Activated T-helper 17 cell treated with anti-CD3 and anti-CD28 coated beads, Interleukin-2, amount 50 U/mL, for 72 hours (primary cell): ENCODE measurements at regions not wholly inside any gene's neighbourhood (a gene's known extent, or its start where the extent isn't known, plus 50 kb on each side); places are given as distances from the start of the nearest gene placed in this dataset.

Experiments used
- ATAC-seq: fragments of 150-1000 bp; cut with Tn5 transposase; replicated peaks from 2 replicates; pipeline ENCODE4 v1.10.0; 2021; ENCODE audit warnings: mild to moderate bottlenecking, moderate library complexity
- H3K27ac Mint-ChIP-seq: one replicate; pipeline ENCODE4 v1.8.0; 2022; ENCODE audit warnings: mixed read lengths
- H3K27me3 Mint-ChIP-seq: one replicate; pipeline ENCODE4 v1.8.0; 2022; ENCODE audit warnings: mixed read lengths
- H3K36me3 Mint-ChIP-seq: one replicate; pipeline ENCODE4 v1.8.0; 2022; ENCODE audit warnings: low read depth, mild to moderate bottlenecking, mixed read lengths
- H3K4me1 Mint-ChIP-seq: one replicate; pipeline ENCODE4 v1.8.0; 2022; ENCODE audit warnings: mixed read lengths
- H3K4me3 Mint-ChIP-seq: one replicate; pipeline ENCODE4 v1.8.0; 2022; ENCODE audit warnings: mild to moderate bottlenecking, mixed read lengths
- H3K9me3 Mint-ChIP-seq: one replicate; pipeline ENCODE4 v1.8.0; 2022; ENCODE audit warnings: mixed read lengths

DNA sequence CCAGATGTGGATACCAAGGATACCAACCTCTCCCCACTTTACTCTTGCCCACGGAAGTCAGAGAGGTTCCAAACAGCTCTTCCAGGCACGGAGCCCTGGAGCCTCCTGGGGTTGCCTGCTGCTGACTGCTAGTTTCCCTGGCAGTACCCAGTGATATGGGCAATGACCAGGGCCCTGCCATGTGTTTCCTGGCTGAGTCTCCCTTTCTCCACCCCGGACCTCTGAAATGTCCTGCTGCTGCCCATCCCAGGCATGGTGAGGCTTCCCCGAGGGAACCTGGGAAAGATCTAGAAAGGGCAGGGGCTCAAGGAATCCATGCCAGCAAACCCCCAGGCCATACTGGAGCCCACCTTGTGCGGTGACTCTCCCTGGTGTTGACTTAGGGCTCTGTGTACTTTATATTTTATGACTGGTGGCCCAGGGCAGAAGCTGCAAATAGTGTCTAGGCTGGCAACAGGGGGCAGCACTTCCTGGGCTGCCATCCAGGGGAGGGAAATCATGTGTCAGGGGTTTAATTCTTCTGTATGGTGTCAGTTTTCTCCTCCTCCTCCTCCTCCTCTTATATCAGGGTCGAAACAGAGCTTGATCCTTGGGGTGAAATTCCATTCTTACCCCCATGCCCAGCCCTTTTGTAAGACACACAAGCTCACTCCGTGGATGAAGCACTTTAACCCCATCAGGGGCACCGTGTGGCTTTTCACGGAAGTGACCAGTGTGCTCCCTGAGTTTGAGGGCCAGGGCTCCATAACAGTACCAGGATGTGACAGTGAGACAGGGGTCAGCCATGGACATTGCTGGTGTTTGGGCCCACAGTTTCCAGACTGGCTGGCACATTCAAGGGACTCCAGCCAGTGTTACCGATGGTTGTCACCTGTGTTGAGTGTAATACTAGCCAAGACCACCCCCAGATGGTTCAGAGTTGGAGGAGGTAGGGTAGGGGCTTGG, 62.4 kb upstream of the GDF10 start:
- peaks cover 4% of the 10 kb centered on the region for H3K9me3 Mint-ChIP-seq
- H3K36me3 Mint-ChIP-seq: no peaks in the 10 kb centered on the region
- H3K27ac Mint-ChIP-seq: no peak overlapping the region
- H3K4me3 Mint-ChIP-seq: no peak overlapping the region
- no peak for ATAC-seq
- no peaks in the 10 kb centered on the region for H3K27me3 Mint-ChIP-seq
- no peaks in the 10 kb centered on the region for H3K4me1 Mint-ChIP-seq

DNA sequence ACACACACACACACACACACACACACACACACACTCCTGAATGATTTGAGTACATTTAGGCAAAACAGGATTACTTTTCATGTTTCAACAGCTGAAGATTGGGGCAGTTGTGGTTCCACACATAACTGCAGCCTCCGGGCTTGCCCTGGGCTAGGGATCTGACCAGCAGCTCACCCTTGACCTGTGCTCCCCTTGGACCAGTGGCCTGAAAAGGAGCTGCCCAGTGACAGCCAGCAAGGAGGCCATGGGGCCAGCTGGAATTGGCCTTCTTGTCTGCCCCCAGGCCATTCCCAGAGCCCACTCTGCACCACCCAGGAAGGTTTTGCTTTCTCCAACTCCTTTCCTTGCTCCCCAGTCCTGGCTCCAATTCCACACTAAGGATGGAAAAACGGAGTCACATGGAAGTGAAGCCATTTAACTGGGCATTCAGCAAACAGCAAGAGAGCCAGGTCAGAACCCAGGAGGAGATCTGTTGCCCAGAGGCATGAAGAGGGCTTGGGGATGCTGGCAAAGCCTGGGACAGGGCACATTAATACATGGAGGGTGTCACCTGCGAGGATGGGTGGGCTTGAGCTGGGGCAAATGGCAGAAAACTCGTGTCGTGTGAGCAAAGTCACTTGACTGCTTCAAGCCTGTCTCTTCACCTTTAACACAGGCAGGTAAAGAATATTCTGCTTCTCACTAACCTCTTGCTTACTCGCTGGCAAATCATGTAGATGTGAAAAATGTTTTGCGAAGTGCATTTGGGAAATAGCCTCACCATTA, 61.5 kb upstream of the GDF10 start:
- Mint-ChIP-seq H3K9me3 (peaks cover 4% of the 10 kb centered on the region), H3K27ac (no peak overlapping the region), H3K4me1 (no peaks in the 10 kb centered on the region), H3K4me3 (no peak overlapping the region), H3K27me3 (no peaks in the 10 kb centered on the region), H3K36me3 (no peaks in the 10 kb centered on the region)
- ATAC-seq: no peak

GRCh38 chr10:47239211-47239610, 60.8 kb upstream of the GDF10 start:
- no peak for ATAC-seq
- Mint-ChIP-seq H3K36me3 (no peaks in the 10 kb centered on the region), H3K27ac (no peak overlapping the region), H3K9me3 (peaks cover 4% of the 10 kb centered on the region), H3K4me3 (no peak overlapping the region), H3K27me3 (no peaks in the 10 kb centered on the region), H3K4me1 (no peaks in the 10 kb centered on the region)

DNA sequence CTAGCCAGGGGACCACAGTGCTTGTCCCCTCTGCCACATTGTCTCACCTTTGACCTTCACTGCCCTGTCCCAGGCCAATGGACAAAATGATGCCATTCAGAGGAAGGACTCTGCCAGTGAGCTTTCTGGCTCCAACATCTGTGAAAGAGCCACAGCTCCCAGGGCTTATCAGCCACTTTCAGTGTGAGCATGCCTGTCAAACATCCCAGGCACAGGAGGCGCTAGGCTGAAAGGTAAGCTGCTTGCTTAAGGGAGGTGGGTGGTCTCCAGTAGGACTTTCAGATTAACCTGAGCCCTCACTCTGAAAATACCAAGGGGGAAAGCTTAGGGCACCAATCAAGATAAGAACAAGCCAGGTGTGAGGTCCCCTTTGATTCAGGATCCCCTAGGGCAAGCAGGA, 59.8 kb upstream of the GDF10 start:
- no peaks in the 10 kb centered on the region for H3K27me3 Mint-ChIP-seq
- H3K27ac Mint-ChIP-seq: no peak overlapping the region
- no peaks in the 10 kb centered on the region for H3K4me1 Mint-ChIP-seq
- no peak overlapping the region for H3K4me3 Mint-ChIP-seq
- peaks cover 4% of the 10 kb centered on the region for H3K9me3 Mint-ChIP-seq
- ATAC-seq: no peak
- no peaks in the 10 kb centered on the region for H3K36me3 Mint-ChIP-seq

GRCh38 chr10:47241256-47241655, 58.7 kb upstream of the GDF10 start:
- ATAC-seq: no peak
- H3K4me1 Mint-ChIP-seq: no peaks in the 10 kb centered on the region
- no peak overlapping the region for H3K4me3 Mint-ChIP-seq
- peaks cover 1% of the 10 kb centered on the region for H3K9me3 Mint-ChIP-seq
- no peak overlapping the region for H3K27ac Mint-ChIP-seq
- H3K36me3 Mint-ChIP-seq: no peaks in the 10 kb centered on the region
- no peaks in the 10 kb centered on the region for H3K27me3 Mint-ChIP-seq

- no peak overlapping the region for H3K4me3 Mint-ChIP-seq
- no peaks in the 10 kb centered on the region for H3K9me3 Mint-ChIP-seq
- no peaks in the 10 kb centered on the region for H3K27me3 Mint-ChIP-seq
- no peaks in the 10 kb centered on the region for H3K36me3 Mint-ChIP-seq
- H3K4me1 Mint-ChIP-seq: no peaks in the 10 kb centered on the region
- H3K27ac Mint-ChIP-seq: no peak overlapping the region
- ATAC-seq: no peak
Observed at GRCh38 chr10:47241946-47242867, 57.8 kb upstream of the GDF10 start.

GRCh38 chr10:47243356-47243755, 56.6 kb upstream of the GDF10 start:
- no peak overlapping the region for H3K4me3 Mint-ChIP-seq
- no peaks in the 10 kb centered on the region for H3K4me1 Mint-ChIP-seq
- H3K27me3 Mint-ChIP-seq: no peaks in the 10 kb centered on the region
- H3K9me3 Mint-ChIP-seq: no peaks in the 10 kb centered on the region
- no peak for ATAC-seq
- H3K36me3 Mint-ChIP-seq: no peaks in the 10 kb centered on the region
- no peak overlapping the region for H3K27ac Mint-ChIP-seq

DNA sequence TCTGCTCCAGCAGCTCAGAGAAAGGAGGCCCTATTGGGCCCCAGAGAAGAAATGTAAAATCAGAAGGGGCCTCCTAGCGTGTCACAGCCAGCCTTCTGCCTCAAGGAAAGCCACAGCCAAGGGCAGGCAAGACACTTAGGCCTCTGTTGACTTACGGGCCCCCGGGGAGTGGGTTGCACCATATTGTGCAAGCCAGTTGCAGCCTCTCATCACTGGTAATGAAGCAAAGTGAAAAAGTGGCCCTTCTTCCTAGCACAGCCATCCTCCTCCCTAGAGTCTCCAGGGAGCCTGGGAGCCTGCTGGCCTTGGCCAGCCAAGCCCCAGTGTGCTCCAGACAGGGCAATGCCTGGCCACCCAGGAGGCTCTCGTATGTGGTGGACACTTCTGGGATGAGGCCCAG, 56.2 kb upstream of the GDF10 start:
- no peaks in the 10 kb centered on the region for H3K27me3 Mint-ChIP-seq
- no peak overlapping the region for H3K4me3 Mint-ChIP-seq
- no peaks in the 10 kb centered on the region for H3K36me3 Mint-ChIP-seq
- no peaks in the 10 kb centered on the region for H3K9me3 Mint-ChIP-seq
- no peaks in the 10 kb centered on the region for H3K4me1 Mint-ChIP-seq
- no peak overlapping the region for H3K27ac Mint-ChIP-seq
- ATAC-seq: no peak

DNA sequence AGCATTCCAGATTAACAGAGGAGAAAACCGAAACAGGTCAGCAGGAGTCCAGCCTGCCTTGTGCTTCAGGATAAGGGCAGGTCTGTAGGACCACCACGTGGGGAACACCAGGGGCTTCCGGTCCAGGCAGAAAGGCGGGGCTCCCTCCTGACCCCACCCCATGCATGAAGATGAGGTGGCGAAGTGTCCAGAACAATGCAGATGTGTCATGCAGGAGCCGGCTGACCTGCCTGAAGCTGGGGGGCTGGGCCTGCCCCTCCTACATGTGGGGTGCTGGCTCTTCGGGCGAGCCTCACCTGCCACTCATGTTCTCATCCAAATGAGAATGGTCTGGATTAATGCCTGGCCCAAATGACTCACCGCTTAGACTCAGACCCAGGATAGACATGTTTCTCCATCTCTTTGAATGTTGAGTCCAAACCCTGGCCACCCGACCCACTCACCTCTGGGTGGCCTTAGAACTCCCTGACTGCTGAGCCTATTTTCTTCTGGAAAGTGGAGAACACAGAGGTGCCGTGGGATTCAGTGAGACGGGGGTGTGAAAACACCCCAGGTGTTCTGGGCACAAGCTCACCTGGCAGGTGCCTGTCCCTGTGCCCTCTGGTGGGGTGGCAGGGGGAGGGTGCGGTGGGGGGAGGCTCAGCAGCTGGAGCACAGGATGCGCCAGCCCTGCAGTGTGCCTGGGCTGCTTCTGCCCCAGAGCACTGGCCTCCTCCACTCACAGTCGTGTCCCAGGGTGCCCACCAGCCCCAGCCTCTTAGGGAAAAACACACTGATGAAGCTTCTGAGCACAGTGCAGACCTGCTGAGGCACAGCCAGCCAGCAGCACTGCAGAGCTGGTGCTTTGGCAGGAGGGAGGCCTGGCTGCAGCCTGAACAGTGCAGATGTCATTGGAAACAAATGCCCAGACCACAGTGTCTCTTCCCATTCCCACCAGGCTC, 55.2 kb upstream of the GDF10 start:
- H3K27me3 Mint-ChIP-seq: no peaks in the 10 kb centered on the region
- no peaks in the 10 kb centered on the region for H3K36me3 Mint-ChIP-seq
- H3K4me1 Mint-ChIP-seq: no peaks in the 10 kb centered on the region
- H3K4me3 Mint-ChIP-seq: no peak overlapping the region
- ATAC-seq: no peak
- no peaks in the 10 kb centered on the region for H3K9me3 Mint-ChIP-seq
- no peak overlapping the region for H3K27ac Mint-ChIP-seq

DNA sequence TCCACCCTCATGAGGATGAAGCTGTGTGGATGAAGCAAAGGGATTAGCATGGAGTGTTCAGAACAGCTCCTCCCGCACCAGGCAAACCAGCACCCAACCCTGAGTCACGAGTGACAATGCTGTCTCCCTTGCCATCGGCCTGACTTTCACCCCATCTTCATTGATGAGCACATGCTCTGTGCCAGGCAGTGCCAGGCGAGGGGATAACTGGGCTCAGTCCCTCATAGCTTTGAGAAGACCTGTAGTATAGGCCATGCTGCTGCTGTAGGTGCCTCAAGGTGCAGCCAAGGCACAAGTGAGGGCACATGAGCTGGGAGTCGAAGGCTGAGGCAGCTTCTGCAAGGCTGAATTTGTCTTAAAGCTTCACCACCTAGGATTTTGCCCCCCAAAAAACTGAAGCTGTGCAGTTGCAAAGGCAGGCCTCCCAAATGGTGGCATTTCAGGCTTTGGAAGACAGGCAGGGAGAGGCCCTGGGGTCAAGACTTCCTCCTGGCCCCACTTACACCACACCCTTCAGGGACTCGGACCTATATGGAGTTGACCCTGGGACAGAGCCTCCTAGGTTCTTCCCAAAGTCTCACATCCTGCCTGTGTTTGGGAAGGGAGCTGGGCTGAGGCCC, 54.2 kb upstream of the GDF10 start:
- no peak overlapping the region for H3K27ac Mint-ChIP-seq
- no peak overlapping the region for H3K4me3 Mint-ChIP-seq
- H3K36me3 Mint-ChIP-seq: no peaks in the 10 kb centered on the region
- H3K9me3 Mint-ChIP-seq: no peaks in the 10 kb centered on the region
- H3K27me3 Mint-ChIP-seq: no peaks in the 10 kb centered on the region
- no peaks in the 10 kb centered on the region for H3K4me1 Mint-ChIP-seq
- ATAC-seq: no peak

GRCh38 chr10:47246406-47247147, 53.4 kb upstream of the GDF10 start:
- H3K36me3 Mint-ChIP-seq: no peaks in the 10 kb centered on the region
- H3K27me3 Mint-ChIP-seq: no peaks in the 10 kb centered on the region
- no peaks in the 10 kb centered on the region for H3K9me3 Mint-ChIP-seq
- H3K4me3 Mint-ChIP-seq: no peak overlapping the region
- H3K4me1 Mint-ChIP-seq: no peaks in the 10 kb centered on the region
- ATAC-seq: no peak
- no peak overlapping the region for H3K27ac Mint-ChIP-seq

DNA sequence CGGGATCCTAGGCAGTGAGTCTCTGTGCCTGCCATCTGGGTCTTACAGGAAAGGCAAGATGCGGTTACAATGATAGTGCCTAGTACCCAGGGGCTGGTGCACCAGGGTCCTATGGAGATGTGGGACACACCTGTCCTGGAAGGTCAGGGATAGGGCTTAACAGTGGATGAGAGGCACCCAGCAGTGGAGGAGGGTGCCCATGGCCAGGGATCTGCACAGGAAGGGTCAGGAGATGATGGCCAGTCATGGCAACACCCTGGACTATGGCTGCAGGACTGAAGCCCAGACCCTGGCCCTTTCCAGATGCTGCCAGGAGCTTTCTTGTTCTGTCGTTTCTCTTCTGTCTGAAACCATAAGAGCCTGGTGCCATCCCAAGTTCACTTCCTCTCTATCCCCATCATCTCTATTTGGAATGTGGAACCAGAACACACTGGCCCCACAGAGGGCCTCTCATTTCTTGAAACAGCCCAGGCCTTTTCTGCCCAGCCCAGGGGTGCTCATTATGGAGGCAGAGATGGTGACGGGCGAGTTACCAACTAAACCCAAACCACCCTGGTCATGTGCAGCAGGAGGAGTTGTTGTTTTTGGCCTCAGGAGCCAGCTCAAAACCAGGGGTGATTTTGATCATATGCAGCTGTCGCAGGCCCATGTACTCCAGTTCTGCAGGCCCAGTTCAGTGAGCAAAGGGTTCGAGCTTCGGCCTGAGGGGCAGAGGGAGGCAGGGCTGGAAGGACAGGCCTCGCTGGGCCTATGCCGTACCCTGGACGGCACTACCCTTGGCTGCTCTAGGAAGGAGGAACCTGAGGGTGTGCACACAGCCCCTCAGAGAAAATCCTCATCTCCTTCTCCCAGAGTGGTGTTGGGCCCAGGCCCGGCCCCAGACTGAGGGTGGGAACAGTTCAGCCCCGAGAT, 52.6 kb upstream of the GDF10 start:
- no peak overlapping the region for H3K27ac Mint-ChIP-seq
- no peaks in the 10 kb centered on the region for H3K27me3 Mint-ChIP-seq
- no peak overlapping the region for H3K4me3 Mint-ChIP-seq
- ATAC-seq: no peak
- no peaks in the 10 kb centered on the region for H3K4me1 Mint-ChIP-seq
- H3K36me3 Mint-ChIP-seq: no peaks in the 10 kb centered on the region
- H3K9me3 Mint-ChIP-seq: no peaks in the 10 kb centered on the region
